OCI-LY7 (cell line): ENCODE measurements at regions not wholly inside any gene's neighbourhood (a gene's known extent, or its start where the extent isn't known, plus 50 kb on each side); places are given as distances from the start of the nearest gene placed in this dataset.

Experiments used
- BruUV-seq: library from RNA; stranded (reverse); fragments of 400-500 nt; replicated peaks from 2 replicates; lab custom pipeline; 2021; lab: Mats Ljungman, UMichigan
- CTCF ChIA-PET: fragments of 300-600 bp; sonication (Branson Sonifier 250); formaldehyde crosslinking; loops from one replicate; lab custom pipeline; 2022; ENCODE audit warnings: antibody characterized with exemption; ENCODE audit not compliant: unreplicated experiment; lab: Charles Lee
- POLR2A ChIA-PET: fragments of 300-600 bp; sonication (Branson Sonifier 250); formaldehyde crosslinking; loops from one replicate; lab custom pipeline; 2022; ENCODE audit warnings: antibody characterized with exemption; lab: Charles Lee
- DNase-seq: peaks from one replicate; pipeline ENCODE4 v3.0.0-alpha.2; 2015; ENCODE audit warnings: low spot score
- H2AFZ ChIP-seq: fragments of 200-600 bp; sonication (generic), shearing (Covaris generic); 2 replicates; pipeline ENCODE4 v1.6.1; 2014; ENCODE audit warnings: mild to moderate bottlenecking, antibody characterized with exemption, low read length, moderate library complexity
- H3K27ac ChIP-seq: fragments of 200-600 bp; sonication (generic); 2 replicates; pipeline ENCODE4 v1.5.1; 2014; ENCODE audit warnings: mixed run types, low read depth, mild to moderate bottlenecking, moderate library complexity, low read length, inconsistent platforms; ENCODE audit not compliant: poor library complexity, severe bottlenecking
- H3K36me3 ChIP-seq: fragments of 200-600 bp; sonication (generic); 2 replicates; pipeline ENCODE4 v1.6.1; 2014; ENCODE audit warnings: mild to moderate bottlenecking, antibody characterized with exemption, low read length, moderate library complexity, mixed read lengths; ENCODE audit not compliant: insufficient read depth
- H3K4me1 ChIP-seq: fragments of 200-600 bp; sonication (generic); 2 replicates; pipeline ENCODE4 v1.5.1; 2014; ENCODE audit warnings: mild to moderate bottlenecking, low read length; ENCODE audit not compliant: insufficient read depth, poor library complexity, severe bottlenecking
- H3K4me2 ChIP-seq: fragments of 200-600 bp; sonication (generic); 2 replicates; pipeline ENCODE4 v1.6.1; 2014; ENCODE audit warnings: mild to moderate bottlenecking, low read length
- H3K4me3 ChIP-seq: fragments of 200-600 bp; sonication (generic); 2 replicates; pipeline ENCODE4 v1.5.1; 2014; ENCODE audit warnings: mild to moderate bottlenecking, low read depth, low read length; ENCODE audit not compliant: poor library complexity, severe bottlenecking
- H3K79me2 ChIP-seq: fragments of 200-600 bp; sonication (generic); 2 replicates; pipeline ENCODE4 v1.6.1; 2016; ENCODE audit warnings: low read depth, mild to moderate bottlenecking, low read length, moderate library complexity, mixed read lengths; ENCODE audit not compliant: insufficient read depth
- H3K9me2 ChIP-seq: fragments of 200-600 bp; sonication (generic); 2 replicates; pipeline ENCODE4 v1.6.1; 2016; ENCODE audit warnings: mild to moderate bottlenecking, low read length, mixed read lengths; ENCODE audit not compliant: insufficient read depth
- H3K9me3 ChIP-seq: fragments of 200-600 bp; sonication (generic); 2 replicates; pipeline ENCODE4 v1.6.1; 2014; ENCODE audit warnings: mild to moderate bottlenecking, mixed run types, low read length, mixed read lengths
- H4K20me1 ChIP-seq: fragments of 200-600 bp; sonication (generic); 2 replicates; pipeline ENCODE4 v1.6.1; 2014; ENCODE audit warnings: mild to moderate bottlenecking, antibody characterized with exemption, low read length, moderate library complexity, mixed read lengths; ENCODE audit not compliant: insufficient read depth
- EZH2phosphoT487 ChIP-seq: fragments of 200-600 bp; sonication (generic); IDR thresholded peaks from 2 replicates; pipeline ENCODE4 v1.6.1; 2018; ENCODE audit warnings: low read depth, borderline replicate concordance, mild to moderate bottlenecking, mixed run types, antibody characterized with exemption, low read length, moderate library complexity, mixed read lengths
- intact Hi-C: fragments of 100-400 bp; cut with micrococcal nuclease; formaldehyde crosslinking; loops from one replicate; pipeline ENCODE4 v1.10.0; 2022; ENCODE audit not compliant: unreplicated experiment
- TF ChIP-seq, protein P1 (sequence below): fragments of 200-600 bp; sonication (generic); conservative IDR thresholded peaks from 2 replicates; pipeline ENCODE4 v1.5.1; 2014; ENCODE audit warnings: mild to moderate bottlenecking, antibody characterized with exemption, low read length, moderate library complexity, mixed read lengths

DNA sequence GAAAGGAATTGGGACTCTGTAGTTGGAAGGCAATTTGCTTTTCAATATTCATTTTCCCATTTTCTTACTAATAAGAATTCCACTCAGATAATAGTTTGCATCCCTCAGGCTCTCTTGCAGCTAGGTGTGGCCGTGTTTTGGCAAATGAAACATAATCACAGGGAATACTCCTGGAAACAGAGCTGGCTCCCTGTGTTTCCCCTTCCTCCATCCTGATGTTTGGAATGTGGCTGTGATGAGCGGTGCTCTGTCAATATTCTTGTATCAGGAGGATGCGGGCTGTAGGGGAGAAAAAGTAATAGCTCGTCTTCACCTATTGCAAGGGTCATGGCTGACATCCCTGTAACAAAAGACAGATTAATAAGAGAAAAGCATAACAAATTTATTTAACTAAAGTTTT lies 271.0 kb downstream of the MYCN start:
- Histone ChIP-seq H4K20me1 (no peaks in the 10 kb centered on the region; the same call in 1 of the 2 replicates), H3K79me2 (no peaks in the 10 kb centered on the region), H3K4me3 (no peak overlapping the region), H3K9me3 (no peaks in the 10 kb centered on the region), H3K27ac (no peak overlapping the region), H3K4me2 (no peak overlapping the region), H2AFZ (no peak overlapping the region), H3K36me3 (no peaks in the 10 kb centered on the region), H3K9me2 (no peaks in the 10 kb centered on the region), H3K4me1 (no peaks in the 10 kb centered on the region)
- BruUV-seq = no TSS peak
- TF ChIP-seq, protein P1, sequence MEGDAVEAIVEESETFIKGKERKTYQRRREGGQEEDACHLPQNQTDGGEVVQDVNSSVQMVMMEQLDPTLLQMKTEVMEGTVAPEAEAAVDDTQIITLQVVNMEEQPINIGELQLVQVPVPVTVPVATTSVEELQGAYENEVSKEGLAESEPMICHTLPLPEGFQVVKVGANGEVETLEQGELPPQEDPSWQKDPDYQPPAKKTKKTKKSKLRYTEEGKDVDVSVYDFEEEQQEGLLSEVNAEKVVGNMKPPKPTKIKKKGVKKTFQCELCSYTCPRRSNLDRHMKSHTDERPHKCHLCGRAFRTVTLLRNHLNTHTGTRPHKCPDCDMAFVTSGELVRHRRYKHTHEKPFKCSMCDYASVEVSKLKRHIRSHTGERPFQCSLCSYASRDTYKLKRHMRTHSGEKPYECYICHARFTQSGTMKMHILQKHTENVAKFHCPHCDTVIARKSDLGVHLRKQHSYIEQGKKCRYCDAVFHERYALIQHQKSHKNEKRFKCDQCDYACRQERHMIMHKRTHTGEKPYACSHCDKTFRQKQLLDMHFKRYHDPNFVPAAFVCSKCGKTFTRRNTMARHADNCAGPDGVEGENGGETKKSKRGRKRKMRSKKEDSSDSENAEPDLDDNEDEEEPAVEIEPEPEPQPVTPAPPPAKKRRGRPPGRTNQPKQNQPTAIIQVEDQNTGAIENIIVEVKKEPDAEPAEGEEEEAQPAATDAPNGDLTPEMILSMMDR = no peak
- TF ChIP-seq EZH2phosphoT487 = no peak
- no peak for DNase-seq
- intact Hi-C loops = no loop called here
- POLR2A ChIA-PET = no interaction called here
- CTCF ChIA-PET = no interaction called here

DNA sequence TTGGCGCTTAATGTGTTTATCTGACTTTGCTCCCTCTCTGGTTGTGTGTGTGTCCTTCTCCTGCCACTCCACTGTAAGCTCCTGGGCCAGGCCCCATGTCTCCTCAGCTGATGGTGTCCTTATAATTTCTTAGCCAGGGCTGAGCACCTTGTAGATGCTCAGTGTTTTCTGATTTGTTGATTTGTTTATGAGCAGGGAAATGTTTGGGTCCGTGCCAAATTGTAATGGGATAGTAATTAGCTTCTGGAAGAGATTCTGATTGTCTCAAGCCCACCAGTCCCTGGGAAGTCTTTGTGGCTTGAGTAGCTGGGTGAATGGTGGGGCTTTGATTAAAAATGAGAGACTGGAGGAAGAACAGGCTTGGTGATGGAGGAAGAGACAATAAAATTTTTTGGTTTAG lies 270.5 kb downstream of the MYCN start:
- no peaks in the 10 kb centered on the region for H3K36me3 ChIP-seq
- ChIA-PET CTCF (no interaction called here), POLR2A (no interaction called here)
- no peak for TF ChIP-seq EZH2phosphoT487
- TF ChIP-seq, protein P1 = no peak
- H2AFZ ChIP-seq = no peak overlapping the region
- no peaks in the 10 kb centered on the region for H3K9me3 ChIP-seq
- no peaks in the 10 kb centered on the region; the same call in 1 of the 2 replicates for H4K20me1 ChIP-seq
- DNase-seq = no peak
- H3K27ac ChIP-seq = no peak overlapping the region
- no peak overlapping the region for H3K4me2 ChIP-seq
- no peaks in the 10 kb centered on the region for H3K79me2 ChIP-seq
- no peak overlapping the region for H3K4me3 ChIP-seq
- BruUV-seq = no TSS peak
- intact Hi-C loops = no loop called here
- H3K9me2 ChIP-seq = no peaks in the 10 kb centered on the region
- H3K4me1 ChIP-seq = no peaks in the 10 kb centered on the region

DNA sequence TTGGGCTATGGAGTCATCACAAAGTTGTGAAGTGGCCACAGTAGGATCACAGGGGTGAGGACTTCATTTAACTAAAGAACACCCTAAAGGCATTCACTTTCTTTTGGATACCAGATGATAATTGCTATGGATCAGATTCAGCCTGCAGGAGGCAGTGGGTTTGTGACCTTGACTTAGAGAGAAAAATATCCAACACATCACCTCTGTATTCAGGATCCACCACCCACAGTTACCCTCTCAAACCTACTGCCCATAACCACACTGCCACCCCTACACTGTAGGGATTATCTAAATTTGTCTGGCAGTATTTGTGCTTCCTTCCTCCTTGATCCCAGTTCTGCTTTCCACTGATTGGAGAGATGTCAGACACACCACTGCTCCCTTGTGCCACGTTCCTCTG lies 269.4 kb downstream of the MYCN start:
- no TSS peak for BruUV-seq
- H3K9me2 ChIP-seq = no peaks in the 10 kb centered on the region
- TF ChIP-seq EZH2phosphoT487 = no peak
- TF ChIP-seq, protein P1 = no peak
- H3K36me3 ChIP-seq = no peaks in the 10 kb centered on the region
- ChIA-PET POLR2A (interaction anchor here (0.6 kb wide), 1 partner anchor 69 kb away, joined by 3 read pairs; no protein-coding TSS in a partner anchor), CTCF (no interaction called here)
- no peak overlapping the region for H3K4me3 ChIP-seq
- H2AFZ ChIP-seq = no peak overlapping the region
- no peak overlapping the region for H3K4me2 ChIP-seq
- no peak overlapping the region for H3K27ac ChIP-seq
- no peaks in the 10 kb centered on the region for H3K9me3 ChIP-seq
- H3K4me1 ChIP-seq = no peaks in the 10 kb centered on the region
- no peaks in the 10 kb centered on the region for H3K79me2 ChIP-seq
- intact Hi-C loops = no loop called here
- no peaks in the 10 kb centered on the region; the same call in 1 of the 2 replicates for H4K20me1 ChIP-seq
- DNase-seq = no peak
